ELR (cell line): ENCODE measurements at regions not wholly inside any gene's neighbourhood (a gene's known extent, or its start where the extent isn't known, plus 50 kb on each side); places are given as distances from the start of the nearest gene placed in this dataset.

Experiments
- DNase-seq: peaks from one replicate; pipeline ENCODE4 v3.0.0-alpha.2; 2015; ENCODE audit warnings: low read depth

DNA sequence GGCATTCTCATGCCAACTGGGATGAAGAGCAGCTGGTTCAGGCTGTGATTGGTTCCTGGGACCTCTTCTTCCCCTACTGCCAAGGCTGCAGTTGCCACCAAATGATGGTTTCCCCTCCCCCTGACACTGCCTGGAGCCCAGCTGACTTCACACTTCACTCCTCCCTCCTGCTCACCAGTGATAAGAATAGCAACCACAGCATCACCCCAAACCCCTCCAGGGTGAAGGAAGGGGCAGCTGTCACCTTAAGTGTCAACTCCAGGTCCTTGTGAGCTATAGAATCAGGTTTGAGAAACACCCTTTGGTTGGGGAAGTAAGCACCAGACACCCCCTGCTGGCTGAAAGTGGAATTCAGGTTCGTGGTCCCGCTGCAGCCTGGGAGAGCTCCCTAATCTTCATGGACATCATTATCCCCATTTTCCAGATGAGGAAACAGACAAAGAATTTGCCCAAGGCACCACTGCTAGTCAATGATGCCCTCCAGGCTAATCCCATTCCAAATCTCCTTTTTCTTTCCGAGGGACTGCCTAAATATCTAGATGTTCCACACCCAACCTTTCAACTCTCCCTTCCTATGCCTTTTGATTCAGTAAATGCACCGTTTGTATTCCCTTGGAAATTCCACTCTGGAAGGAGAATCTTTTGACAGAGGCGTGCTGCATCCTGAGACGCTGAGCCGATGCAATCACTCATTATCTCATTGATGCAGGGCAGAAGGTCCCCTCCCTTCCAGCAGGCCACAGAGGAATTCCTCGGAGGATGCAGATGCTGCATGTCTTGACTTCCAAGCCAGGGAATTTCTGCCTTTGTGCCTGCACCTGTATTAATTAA lies 50.6 kb upstream of the UQCRFS1 start:
- DNase-seq: peak; percentile 47

DNA sequence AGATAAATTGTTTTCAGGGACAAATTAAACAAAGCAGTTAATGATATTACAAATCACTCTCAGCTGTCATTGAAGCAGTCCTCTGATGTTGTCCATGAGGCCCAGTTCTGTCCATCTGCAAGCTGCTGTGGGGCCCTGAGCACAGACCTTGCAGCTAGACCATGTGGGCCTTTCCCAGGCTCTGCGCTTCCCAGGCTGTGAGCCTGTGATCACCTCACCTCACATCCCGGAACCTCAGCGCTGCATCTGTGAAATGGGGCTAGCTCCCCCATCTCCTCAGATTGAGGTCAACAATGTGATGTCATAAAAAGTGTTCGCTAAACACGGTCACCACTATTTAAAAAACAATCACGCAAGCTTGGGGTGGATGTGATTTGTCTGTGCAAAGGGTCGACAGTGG lies 51.9 kb upstream of the UQCRFS1 start:
- DNase-seq: no peak

DNA sequence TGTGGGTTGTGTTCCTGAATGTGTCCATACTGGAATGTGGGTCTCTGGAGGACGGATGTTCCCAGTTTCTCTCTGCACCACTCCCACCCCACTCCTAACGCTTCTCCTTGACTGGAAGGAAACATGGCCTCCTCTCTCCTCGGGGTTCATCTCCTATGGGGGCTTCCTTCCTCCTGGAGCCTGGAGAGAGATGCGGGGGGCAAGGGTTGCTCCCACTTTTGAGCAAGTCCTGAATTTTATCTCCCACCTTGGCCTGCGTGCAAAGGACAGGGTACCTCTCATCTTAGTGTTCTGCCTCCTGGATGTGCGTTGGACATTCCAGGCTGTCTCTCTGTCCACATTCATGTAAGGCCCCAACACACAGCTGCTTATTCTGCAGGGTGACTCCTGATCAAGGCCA lies 52.5 kb upstream of the UQCRFS1 start:
- no peak for DNase-seq

DNA sequence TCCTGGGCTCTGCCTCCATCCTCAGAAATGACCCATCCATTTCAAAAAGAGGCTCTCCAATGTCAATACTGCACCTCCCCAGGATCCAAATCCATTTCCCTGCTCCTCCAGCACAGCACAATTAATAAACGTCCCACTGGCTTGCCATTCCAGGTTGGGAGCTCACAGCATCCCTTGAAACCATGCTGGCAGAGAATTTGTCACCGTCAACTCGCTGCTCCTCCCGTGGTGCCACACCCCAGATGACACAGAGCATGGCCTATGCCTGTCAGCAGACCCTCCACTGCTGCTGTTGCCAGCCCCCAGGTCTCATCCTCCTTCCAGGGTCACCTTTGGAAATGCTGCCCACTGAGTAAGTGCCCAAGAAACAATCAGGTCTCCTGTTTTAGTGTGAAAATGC lies 53.0 kb upstream of the UQCRFS1 start:
- DNase-seq: no peak

DNA sequence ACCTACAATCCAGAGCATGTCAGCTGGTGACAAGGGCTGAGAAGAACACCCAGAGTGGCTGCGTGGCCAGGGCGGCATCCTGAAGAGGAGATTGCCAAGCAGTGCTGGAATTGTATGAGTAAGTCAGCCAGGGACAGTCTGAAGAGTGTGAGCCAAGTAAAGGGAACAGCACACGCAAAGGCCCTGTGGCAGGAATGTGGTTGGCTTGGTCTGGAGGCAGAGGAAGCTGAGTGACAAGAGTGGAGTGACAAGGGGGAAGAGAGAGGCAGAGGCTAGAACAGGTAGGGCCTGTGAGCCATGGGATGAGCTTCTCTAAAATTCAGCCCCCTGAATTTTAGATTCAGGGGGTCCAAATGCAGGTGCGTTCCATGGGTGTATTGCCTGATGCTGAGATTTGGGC lies 53.7 kb upstream of the UQCRFS1 start:
- DNase-seq: no peak

DNA sequence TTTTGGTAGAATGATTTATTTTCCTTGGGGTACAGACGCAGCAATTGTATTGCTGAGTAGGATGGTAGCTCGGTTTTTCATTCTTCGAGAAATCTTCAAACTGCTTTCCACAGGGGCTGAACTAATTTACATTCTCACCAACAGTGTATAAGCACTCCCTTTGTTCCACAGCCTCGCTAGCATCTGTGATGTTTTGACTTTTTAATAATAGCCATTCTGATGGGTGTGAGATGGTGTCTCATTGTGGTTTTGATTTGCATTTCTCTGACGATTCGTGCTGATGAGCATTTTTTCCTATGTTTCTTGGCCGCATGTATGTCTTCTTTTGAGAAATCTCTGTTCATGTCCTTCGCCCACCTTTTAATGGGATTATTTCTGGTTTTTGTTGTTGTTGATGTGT lies 54.8 kb upstream of the UQCRFS1 start:
- no peak for DNase-seq

DNA sequence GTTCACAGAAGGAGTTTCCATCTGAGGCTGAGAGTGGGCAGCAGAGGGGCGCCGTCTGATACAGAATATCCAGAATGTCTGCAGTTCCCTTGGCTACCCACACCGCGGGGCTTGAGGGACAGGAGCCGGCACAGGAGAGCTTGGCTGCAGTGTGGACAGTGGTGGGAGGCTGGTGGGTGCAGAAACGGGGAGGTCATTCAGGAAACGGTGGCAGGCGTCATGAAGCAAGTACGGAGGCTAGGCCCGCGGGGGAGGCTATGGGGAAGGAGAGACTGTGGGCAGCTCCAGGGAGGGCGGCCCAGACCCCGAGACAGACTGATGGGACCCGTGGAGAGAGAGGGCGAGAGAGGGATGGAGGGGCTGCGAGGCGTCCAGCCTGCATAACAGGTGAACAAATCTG lies 55.2 kb upstream of the UQCRFS1 start:
- DNase-seq: no peak

DNA sequence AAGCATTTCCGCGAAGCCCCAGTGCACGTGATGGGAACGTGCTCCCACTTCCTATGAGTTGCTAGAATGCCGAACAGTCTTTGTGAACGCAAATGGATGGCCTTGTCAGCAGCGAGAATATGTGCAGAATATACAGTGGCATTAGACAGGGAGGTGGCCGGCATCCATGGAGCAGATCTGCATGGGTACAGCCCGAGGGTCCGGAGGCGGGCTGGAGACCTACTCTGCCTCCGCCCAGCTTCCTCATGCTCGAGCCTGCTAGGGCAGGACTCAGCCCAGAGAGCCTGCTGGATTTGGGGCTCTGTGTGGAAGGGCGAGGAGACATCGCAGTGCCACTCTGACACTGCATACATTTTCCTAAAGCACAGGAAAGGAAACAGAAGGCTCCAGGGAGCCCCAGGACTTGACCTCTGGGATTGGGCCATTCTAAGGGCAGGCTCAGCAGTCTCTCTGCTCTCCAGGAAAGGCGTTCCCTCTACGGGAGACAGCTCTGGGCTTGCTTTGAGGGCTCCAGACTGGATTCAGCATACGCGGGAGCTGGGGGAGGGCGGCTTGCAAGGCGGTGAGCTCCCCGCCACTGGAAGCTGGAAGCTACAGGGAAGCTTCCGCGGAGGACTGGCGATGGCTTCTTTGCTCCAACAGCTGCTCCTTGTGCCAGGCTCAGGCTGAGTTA lies 55.9 kb upstream of the UQCRFS1 start:
- DNase-seq: no peak

DNA sequence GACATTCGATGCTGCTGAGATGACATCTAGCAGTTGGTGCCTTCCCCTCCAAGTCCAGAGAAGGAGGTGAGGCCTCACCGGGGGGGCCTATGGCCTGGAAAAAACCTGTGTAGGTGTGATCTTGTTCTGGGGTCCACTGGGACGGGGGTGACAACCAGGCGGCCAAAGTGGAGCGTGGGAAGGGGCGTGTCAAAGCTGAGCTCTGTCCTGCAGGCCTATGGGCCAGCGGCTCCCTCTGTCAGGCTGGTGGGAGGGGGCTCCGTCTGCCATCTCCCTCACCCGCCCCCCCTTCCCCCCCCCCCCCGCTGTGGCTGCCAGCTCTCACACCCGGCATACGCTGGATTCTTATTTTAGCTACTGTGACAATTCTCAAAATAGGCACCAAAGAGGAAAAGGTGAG lies 56.7 kb upstream of the UQCRFS1 start:
- DNase-seq: no peak

DNA sequence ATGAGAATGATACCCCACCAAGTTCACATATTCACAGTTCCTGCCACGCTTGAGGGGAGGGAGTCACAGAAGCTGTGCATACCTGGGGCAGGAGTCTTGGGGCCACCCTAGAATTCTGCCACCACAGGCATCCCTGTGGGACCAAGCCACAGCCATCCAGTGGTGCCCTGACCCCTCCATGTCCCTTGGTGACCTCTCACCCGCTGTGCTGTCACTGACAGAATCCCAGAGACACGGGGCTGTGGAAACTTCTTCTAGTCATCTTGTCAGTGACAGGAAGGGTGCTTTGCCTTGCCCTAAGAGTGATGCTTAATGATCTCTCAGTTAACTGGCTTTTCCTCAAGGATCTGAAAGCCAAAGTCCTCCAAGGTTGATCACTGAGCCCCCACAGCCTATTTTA lies 58.4 kb upstream of the UQCRFS1 start:
- no peak for DNase-seq

DNA sequence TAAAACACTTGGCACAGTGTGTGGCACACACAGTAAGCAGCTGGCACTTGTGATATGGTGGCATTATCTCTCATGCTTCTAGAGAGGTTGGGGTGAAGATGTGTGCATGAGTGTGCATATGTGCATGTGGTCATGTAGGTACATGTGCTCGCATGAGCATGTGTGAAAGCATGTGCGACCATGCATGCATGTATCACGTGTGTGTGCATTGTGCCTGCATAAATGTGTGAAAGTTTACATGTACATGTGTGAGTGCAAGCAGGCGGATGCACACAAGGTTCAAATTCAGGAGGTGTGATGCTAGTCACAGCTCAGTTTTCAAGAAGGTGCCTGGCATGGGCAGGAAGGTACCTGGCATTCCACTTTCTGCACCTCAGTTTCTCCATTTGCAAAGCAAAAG lies 59.0 kb upstream of the UQCRFS1 start:
- no peak for DNase-seq

DNA sequence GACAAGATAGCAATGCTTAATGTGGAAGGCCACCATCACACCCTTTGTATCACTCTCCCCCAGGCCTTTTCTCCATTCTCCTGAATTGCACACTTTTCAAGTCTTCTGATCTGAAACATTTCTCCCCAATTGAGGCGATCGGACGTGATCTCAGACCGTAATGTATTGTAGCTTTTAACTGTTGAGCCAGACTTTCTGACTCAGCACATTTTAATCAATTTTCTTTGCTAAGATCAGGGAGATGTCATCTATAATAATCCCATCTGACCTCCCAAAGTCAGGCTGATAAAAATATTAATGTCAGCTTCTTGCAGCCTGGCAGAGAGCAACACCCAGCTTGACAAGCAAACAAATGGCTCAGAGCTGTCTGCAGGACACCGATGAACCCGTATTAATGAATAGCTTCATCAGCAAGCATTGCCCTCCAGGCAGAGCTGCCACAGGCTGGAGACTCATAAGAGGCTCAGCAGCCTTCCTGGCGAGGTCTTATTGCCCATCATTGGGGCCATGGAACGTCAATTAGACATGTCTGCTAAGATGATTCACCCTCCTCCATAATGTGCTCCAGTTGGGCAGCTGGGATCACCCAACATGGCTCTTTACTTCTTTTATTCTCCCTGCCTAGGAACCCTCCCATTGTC lies 60.2 kb upstream of the UQCRFS1 start:
- DNase-seq: no peak

DNA sequence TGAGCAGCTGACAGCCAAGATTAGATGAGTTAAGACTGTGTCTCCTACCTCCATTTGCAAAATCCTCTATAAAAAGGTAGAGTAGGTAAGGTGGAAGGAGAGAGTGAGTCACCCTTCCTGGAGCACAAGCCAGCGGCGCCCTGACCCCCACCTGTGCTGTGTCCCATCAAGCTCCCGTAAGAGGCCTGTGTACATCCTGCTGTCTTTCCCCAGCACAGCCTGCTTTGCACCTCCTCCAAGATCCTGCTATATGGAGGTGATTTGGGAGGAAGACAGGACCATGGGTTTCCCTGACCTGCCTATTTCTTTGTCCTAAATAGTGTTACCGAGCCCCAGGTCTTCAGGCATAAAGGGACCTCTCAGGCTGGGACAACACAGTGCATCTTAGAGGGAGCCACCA lies 62.3 kb upstream of the UQCRFS1 start:
- no peak for DNase-seq

DNA sequence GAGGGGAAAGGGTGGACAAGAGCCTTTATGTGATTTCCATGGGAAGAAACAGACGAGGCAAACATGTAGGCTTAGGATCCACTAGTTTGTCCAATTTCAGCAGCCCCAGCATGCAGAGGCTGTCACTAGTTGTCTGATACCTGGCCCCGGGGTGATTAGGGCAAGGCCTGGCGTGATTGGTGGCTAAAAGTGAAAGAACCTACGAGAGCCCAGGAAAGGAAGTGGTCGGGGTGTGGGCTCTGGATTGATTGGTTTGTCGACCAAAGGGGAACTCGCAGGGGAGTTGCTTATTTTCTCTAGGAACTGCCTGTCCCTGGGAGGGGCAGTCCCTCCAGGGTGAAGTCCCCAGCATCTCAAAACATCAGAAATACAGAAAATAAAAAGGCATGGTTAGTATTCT lies 64.2 kb upstream of the UQCRFS1 start:
- DNase-seq: peak; percentile 32

DNA sequence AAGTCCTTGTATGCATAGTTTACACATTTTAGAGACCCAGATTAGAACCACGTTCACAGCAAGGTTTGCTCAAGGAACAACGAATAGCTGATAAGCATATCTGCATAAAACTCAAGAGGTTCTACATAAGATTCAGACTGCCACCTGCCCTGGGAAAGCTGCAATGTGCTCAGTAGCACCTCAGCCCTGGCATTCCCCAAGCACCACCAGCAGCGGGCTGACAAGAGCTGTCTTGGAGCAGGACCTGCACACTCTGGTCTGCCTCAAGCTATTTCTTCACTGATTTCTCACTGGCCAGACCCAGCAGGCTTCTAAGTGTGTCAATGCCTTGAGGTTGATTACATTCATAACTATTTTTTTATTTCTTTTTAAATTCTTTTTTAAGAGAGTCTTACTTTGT lies 65.8 kb upstream of the UQCRFS1 start:
- no peak for DNase-seq

DNA sequence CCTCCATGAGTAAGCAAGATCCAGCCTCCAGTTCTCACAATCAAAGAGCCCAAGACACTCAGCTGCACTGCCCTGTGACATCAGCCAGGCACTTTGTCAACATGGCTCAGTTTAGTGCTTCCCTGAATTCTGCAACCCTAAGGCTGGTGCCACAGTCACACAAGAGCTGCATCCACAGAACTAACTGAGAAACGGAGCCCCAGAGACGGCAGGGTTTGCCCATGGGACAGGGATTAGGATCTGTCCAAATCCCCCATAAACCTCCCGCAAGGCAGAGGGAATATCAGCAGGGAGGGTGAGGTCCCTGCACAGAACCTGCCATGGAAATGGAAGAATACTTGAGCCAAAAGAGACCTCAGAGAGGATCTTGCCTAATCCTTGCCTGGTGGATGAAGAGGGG lies 70.4 kb upstream of the UQCRFS1 start:
- DNase-seq: no peak

DNA sequence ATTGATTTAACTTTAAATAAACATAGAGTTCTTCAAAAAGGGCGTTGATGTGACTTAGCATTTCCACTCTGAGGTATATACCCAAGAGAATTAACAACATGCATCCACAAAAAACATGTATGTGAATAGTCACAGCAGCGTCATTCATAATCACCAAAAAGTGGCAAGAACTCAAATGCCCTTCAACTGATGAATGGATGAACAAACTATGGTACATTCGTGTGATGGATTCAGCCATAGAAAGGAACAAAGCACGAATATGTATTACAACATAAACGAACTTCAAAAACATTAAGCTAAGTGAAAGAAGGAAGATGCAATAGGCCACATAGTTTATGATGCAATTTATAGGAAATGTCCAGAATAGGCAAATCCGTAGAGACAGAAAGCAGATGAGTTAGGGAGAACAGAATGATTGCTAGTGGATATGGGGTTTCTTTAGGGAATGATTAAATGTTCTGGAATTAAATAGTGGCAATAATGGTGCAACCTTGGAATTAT lies 72.3 kb upstream of the UQCRFS1 start:
- DNase-seq: no peak

DNA sequence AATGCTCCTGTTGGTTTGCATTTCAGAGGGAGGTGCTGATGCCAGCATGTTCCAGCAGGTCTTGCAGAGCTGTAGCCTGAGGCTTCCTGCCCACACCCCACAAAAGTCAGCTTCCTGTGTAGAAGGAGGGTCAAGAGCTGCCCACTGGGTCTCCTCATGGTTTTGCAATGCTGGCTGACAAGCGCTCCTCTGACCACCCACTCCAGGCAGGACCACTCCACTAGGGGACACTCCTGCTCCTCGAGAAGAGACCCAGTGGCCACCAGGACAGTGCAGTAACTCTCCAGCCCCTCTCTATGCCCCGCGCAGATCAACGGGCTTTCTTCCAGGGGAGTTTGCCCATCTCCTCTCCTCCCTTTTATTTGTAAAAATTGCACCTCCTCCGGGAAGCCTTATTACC lies 72.9 kb upstream of the UQCRFS1 start:
- peak; percentile 5 for DNase-seq

DNA sequence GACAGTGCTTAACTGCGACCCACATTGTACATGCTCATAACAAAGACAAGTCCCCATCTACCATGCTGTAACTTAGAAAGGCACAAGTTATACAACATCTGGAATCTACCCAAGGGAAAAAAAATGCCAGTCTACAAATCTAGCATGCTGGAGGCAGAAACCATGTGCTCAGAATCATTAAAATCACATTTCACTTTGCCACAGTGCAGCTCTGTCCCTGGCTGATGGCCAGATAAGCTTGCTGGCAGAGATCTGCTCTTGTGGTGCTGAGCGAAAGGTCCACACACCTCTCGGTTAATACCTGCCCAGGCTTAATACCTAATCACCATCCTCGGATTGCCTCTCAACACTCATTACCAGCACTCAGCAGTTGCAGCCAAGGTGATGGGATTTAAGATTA lies 74.1 kb upstream of the UQCRFS1 start:
- no peak for DNase-seq

DNA sequence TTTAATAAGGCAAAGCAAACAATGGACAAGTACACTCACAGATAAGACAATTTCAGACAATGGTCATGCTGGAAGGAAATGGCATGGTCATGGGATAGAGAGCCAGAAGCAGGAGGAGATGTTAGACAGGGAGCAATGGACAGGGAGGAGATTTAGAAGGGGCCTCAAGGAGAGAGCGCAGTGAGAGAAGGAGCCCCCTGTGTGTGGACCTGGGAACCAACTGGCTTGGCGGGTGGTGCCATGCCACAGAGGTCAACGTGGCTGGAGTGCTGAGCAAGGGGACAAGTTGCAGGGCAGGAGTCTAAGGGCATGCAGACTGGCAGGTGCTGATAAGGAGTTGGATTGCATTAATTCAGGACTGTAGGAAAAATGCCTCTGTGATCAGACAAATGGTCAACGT lies 75.3 kb upstream of the UQCRFS1 start:
- DNase-seq: no peak

DNA sequence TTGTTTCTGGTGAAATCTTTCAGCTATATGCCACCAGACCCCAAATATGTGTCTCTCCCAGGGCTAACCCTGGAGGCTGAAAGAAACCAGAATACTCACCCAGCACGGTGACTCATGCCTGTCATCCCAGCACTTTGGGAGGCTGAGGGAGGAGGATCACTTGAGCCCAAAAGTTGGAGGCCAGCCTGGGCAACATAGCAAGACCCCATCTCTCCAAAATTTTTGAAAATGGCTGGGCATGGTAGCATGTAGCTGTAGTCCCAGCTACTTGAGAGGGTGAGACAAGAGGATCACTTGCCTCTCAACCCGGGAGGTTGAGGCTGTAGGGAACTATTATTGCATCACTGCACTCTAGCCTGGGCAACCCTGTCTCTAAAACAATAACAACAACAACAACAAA lies 76.1 kb upstream of the UQCRFS1 start:
- no peak for DNase-seq

DNA sequence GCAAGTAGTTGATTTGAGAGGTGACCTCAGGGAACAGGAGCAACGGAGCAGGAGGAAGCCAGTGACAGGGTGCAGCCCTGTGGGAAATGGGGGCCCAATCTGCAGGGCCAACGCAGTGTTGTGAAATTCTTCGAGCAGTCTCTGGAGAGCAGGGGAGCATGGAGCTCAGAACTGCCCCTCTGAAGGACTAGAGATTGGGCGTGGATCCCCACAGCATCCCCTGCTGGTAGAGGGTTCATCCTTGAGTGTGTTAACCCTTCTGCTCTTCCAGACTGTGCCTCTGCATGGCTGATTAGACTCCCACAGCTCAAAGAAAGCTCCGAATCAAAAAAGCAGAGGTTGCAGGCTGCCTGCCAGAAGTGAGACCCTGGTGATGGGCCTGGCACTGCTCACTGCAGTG lies 77.9 kb upstream of the UQCRFS1 start:
- DNase-seq: no peak

DNA sequence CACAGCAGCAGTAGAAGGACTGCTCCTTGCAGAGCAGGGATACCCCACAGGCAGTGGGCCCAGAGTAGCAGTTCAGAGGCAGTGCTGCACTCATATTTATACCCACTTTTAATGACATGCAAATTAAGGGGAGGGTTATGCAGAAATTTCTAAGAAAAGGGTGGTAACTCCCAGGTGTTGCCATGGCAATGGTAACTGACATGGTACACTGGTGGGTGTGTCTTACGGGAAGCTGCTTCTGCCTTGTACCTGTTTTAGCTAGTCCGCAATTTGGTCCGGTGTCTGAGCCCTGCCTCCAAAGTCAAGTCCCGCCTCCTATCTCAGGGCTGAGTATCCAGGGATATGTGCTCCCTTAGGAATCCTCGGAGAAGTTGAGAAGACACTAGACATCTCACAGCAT lies 79.2 kb upstream of the UQCRFS1 start:
- no peak for DNase-seq
